ENCODE measurements at regions not wholly inside any gene's neighbourhood (a gene's known extent, or its start where the extent isn't known, plus 50 kb on each side); places are given as distances from the start of the nearest gene placed in this dataset.

- H3K4me1 Mint-ChIP-seq (ENCODE audit: insufficient read depth, unreplicated experiment): no peaks in the 10 kb centered on the region
- H3K9me3 Mint-ChIP-seq (ENCODE audit: unreplicated experiment): no peaks in the 10 kb centered on the region
- ChIA-PET POLR2A (no interaction called here), CTCF (no interaction called here)
- DNase-seq (ENCODE audit: unreplicated experiment): no peak
- intact Hi-C loops (cut with micrococcal nuclease): loop anchor here (2.0 kb wide), 1 partner anchor 33 kb away; no protein-coding TSS in a partner anchor
- no peaks in the 10 kb centered on the region for H3K27me3 Mint-ChIP-seq (ENCODE audit: insufficient read depth, unreplicated experiment)
- TF ChIP-seq, protein P1, sequence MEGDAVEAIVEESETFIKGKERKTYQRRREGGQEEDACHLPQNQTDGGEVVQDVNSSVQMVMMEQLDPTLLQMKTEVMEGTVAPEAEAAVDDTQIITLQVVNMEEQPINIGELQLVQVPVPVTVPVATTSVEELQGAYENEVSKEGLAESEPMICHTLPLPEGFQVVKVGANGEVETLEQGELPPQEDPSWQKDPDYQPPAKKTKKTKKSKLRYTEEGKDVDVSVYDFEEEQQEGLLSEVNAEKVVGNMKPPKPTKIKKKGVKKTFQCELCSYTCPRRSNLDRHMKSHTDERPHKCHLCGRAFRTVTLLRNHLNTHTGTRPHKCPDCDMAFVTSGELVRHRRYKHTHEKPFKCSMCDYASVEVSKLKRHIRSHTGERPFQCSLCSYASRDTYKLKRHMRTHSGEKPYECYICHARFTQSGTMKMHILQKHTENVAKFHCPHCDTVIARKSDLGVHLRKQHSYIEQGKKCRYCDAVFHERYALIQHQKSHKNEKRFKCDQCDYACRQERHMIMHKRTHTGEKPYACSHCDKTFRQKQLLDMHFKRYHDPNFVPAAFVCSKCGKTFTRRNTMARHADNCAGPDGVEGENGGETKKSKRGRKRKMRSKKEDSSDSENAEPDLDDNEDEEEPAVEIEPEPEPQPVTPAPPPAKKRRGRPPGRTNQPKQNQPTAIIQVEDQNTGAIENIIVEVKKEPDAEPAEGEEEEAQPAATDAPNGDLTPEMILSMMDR (IDR thresholded peaks at IDR 0.05; ENCODE audit: unreplicated experiment): no peak
- no peak overlapping the region for H3K27ac Mint-ChIP-seq (ENCODE audit: low read depth, unreplicated experiment)
- no peaks in the 10 kb centered on the region for H3K36me3 Mint-ChIP-seq (ENCODE audit: insufficient read depth, unreplicated experiment)
- H3K4me3 Mint-ChIP-seq (ENCODE audit: unreplicated experiment): no peak overlapping the region
- no TSS peak for BruUV-seq (replicated peaks)
Observed at GRCh38 chr4:31601793-31602192, 881.6 kb downstream of the PCDH7 start.

- peaks cover 8% of the 10 kb centered on the region for H3K4me1 Mint-ChIP-seq (ENCODE audit: insufficient read depth, unreplicated experiment)
- TF ChIP-seq, protein P1 (IDR thresholded peaks at IDR 0.05; ENCODE audit: unreplicated experiment): no peak
- no peaks in the 10 kb centered on the region for H3K36me3 Mint-ChIP-seq (ENCODE audit: insufficient read depth, unreplicated experiment)
- ChIA-PET CTCF (no interaction called here), POLR2A (no interaction called here)
- no peak for DNase-seq (ENCODE audit: unreplicated experiment)
- H3K27me3 Mint-ChIP-seq (ENCODE audit: insufficient read depth, unreplicated experiment): no peaks in the 10 kb centered on the region
- H3K27ac Mint-ChIP-seq (ENCODE audit: low read depth, unreplicated experiment): no peak overlapping the region
- no peaks in the 10 kb centered on the region for H3K9me3 Mint-ChIP-seq (ENCODE audit: unreplicated experiment)
- H3K4me3 Mint-ChIP-seq (ENCODE audit: unreplicated experiment): no peak overlapping the region
- intact Hi-C loops (cut with micrococcal nuclease): no loop called here
- BruUV-seq (replicated peaks): no TSS peak
Observed at GRCh38 chr4:31613946-31614623, 893.9 kb downstream of the PCDH7 start.

DNA sequence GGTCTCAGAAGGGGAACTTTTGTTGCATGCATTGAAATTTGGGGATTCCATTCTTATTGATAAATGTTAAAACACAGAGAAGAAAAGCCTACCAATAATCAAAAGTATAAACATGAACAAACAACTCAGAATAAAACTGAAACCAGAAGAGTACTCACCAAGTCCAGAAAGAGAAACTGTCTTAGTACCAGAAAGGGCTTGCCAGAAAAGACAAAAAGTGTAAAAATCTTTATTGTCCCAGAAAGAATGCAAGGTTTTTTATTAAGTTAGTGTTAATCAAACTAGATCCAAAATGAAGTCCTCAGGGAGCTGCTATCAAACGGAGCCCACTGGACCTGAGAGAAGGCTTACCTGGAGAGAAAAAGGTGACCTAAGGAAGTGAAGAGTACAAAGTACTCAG is 897.5 kb downstream of the PCDH7 start:
- Mint-ChIP-seq H3K27ac (ENCODE audit: low read depth, unreplicated experiment) (peak overlapping the region; percentile 27), H3K4me1 (ENCODE audit: insufficient read depth, unreplicated experiment) (peaks cover 12% of the 10 kb centered on the region), H3K4me3 (ENCODE audit: unreplicated experiment) (no peak overlapping the region), H3K9me3 (ENCODE audit: unreplicated experiment) (no peaks in the 10 kb centered on the region), H3K27me3 (ENCODE audit: insufficient read depth, unreplicated experiment) (no peaks in the 10 kb centered on the region), H3K36me3 (ENCODE audit: insufficient read depth, unreplicated experiment) (no peaks in the 10 kb centered on the region)
- ChIA-PET POLR2A (interaction anchor here (0.7 kb wide), 1 partner anchor 798 kb away, joined by 3 read pairs; no protein-coding TSS in a partner anchor), CTCF (interaction anchor here (1.0 kb wide), 1 partner anchor 13 kb away, joined by 3 read pairs; no protein-coding TSS in a partner anchor)
- TF ChIP-seq, protein P1 (IDR thresholded peaks at IDR 0.05; ENCODE audit: unreplicated experiment): no peak
- no TSS peak for BruUV-seq (replicated peaks)
- no peak for DNase-seq (ENCODE audit: unreplicated experiment)
- intact Hi-C loops (cut with micrococcal nuclease): no loop called here

- ChIA-PET POLR2A (no interaction called here), CTCF (no interaction called here)
- H3K36me3 Mint-ChIP-seq (ENCODE audit: insufficient read depth, unreplicated experiment): no peaks in the 10 kb centered on the region
- no peaks in the 10 kb centered on the region for H3K9me3 Mint-ChIP-seq (ENCODE audit: unreplicated experiment)
- peak; percentile 68 for DNase-seq (ENCODE audit: unreplicated experiment)
- peaks cover 12% of the 10 kb centered on the region for H3K4me1 Mint-ChIP-seq (ENCODE audit: insufficient read depth, unreplicated experiment)
- intact Hi-C loops (cut with micrococcal nuclease): no loop called here
- H3K27me3 Mint-ChIP-seq (ENCODE audit: insufficient read depth, unreplicated experiment): no peaks in the 10 kb centered on the region
- no peak overlapping the region for H3K27ac Mint-ChIP-seq (ENCODE audit: low read depth, unreplicated experiment)
- H3K4me3 Mint-ChIP-seq (ENCODE audit: unreplicated experiment): no peak overlapping the region
- TF ChIP-seq, protein P1 (IDR thresholded peaks at IDR 0.05; ENCODE audit: unreplicated experiment): no peak
- no TSS peak for BruUV-seq (replicated peaks)
Observed at GRCh38 chr4:31620476-31620875, 900.3 kb downstream of the PCDH7 start.

Data from MCF 10A (cell line).